Putamen (tissue), 1 donor: ENCODE measurements at regions not wholly inside any gene's neighbourhood (a gene's known extent, or its start where the extent isn't known, plus 50 kb on each side); places are given as distances from the start of the nearest gene placed in this dataset.
"Not testable (repeated sequence)": the region's sequence is repeated elsewhere in the genome, so short reads cannot be mapped to it uniquely, and the experiment has no call there.

Source experiments
- DNase-seq: peaks from one replicate; pipeline ENCODE4 v3.0.0-alpha.2; 2016; ENCODE audit warnings: low spot score

DNA sequence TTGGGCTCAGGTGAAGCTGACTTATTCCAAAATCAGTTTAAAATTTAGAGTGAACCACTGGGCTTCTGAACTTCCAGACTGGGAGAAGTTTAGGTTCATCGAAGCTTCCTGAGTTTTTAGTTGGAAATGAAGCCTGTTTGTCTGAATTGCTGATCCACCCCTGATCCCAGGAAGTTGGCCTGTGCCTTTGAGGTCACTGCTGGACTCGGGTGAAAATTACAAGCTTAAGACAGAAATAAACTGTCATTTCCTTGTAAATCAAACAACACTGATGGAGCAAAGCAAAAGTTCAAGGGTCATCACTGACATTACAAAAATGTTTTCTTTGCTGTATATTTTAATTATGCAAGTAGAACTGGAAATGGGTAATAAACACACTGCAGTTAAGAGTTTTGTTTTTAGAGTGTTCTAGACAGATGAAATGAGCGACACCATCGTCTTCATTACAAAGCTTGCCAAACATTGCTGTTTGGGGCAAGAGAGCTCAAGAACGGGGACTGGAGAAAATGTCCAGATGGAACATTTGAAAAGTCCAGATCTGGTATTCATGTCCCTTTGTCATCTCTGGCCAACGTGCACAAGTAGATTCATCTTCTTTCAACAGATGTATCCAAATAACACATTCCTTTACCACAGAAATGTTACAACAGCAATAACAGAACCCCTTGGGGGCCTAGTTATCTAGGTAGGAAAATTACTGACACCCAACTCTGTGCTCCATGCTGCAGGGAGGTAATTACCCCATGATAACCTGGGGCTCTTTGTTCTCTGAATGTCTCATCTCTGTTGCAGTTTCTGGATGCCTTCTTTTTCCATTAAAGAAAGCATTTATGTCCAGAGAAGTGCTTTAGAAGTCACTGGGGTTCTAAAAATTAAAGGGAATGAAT, 142.4 kb upstream of the ERCC6L2 start:
- no peak for DNase-seq

DNA sequence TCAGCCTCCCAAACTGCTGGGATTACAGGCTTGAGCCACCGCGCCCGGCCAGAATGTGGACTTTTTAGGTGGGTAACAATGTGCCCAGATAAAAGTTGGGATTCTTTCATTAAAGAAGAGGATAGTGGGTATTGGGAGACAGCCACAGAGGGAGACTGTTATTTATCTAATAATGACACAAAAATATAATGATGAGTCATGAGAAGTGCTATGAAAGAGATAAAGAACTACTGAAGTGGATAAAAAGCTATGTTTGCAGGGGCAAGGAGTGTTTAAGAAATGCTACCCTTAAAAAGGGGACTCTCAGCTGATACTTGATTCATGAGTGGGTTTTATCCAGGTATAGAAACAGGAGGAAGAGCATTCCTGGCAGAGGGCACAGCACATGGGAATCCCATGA, 143.6 kb upstream of the ERCC6L2 start:
- no peak for DNase-seq

DNA sequence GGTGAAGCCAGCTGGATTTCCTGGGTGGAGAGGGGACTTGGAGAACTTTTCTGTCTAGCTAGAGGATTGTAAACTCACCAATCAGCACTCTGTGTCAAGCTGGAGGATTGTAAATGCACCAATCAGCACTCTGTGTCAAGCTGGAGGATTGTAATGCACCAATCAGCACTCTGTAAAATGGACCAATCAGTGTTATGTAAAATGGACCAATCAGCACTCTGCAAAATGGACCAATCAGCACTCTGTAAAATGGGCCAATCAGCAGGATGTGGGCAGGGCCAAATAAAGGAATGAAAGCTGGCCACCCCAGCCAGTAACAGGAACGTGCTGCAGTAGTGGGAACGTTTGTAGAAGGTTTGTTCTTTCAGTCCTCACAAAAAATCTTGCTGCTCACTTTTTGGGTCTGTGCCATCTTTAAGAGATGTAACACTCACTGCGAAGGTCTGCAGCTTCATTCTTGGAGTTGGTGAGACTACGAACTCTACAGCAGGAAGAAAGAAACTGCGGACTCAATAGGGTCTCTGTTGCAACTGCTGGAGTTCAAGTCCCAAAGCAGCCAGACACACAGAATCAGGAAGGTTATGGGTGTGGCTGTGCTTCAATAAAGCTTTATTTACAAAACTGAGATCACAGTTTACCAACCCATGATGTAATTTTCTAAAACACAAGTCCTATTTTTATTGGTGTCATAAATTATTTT, 145.7 kb upstream of the ERCC6L2 start:
- DNase-seq = no peak

- no peak for DNase-seq
These were observed 146.4 kb upstream of the ERCC6L2 start for GRCh38 chr9:95729046-95729445.

- DNase-seq = no peak
These were observed 147.5 kb upstream of the ERCC6L2 start for GRCh38 chr9:95727947-95728520.

DNA sequence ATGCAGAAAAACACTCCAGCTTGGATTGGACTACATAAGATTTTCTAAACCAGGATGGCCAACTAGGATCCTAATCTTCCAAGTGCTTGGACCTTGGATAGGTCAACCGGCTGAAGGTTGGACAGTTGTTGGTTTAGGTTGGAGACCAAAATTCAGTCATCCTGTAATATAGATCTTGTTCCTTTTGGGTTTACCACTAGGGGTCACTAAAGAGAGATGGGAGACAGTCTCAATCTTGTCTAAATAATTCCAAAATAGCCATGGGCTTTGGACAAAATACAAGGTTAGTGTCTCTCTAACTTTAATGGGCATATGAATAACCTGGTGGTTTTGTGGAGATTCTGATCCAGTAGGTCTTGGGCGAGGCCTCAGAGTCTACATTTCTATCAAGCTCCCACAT, 148.7 kb upstream of the ERCC6L2 start:
- DNase-seq = peak; percentile 14

- no peak for DNase-seq
These were observed 150.4 kb upstream of the ERCC6L2 start for GRCh38 chr9:95725045-95725444.

DNA sequence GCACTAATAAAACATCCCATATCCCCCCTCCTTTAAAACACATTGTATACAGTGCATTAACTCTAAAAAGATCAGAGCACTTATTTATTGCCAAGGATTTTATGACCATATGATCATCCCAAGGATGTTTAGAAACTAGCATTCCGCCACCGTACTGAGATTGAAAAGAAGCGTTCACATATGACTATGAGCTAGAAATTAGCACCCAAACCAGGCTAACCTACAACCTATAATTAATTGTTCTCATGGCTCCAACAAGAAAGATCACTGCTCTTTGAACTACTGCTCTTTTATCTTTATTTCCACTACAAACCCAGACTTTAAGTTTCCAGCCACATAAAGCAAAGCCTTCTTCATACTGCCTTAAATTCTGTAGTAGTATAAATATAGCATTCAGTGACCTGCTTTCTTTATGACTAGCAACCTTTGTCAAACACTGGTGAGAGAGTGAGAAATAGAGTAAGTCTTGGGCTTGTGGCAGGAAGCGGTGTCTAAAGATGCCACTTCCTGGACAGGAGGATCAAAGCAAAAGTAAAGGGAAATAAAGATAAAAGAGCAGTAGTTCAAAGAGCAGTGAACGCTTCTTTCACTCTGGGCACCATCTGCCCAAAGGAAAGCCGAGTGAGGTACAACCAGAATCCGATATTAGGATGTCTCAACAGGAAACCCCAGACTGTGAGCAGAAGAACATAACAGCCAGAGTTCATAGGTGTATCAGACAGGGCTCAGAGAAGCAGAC, 151.1 kb upstream of the ERCC6L2 start:
- no peak for DNase-seq

DNA sequence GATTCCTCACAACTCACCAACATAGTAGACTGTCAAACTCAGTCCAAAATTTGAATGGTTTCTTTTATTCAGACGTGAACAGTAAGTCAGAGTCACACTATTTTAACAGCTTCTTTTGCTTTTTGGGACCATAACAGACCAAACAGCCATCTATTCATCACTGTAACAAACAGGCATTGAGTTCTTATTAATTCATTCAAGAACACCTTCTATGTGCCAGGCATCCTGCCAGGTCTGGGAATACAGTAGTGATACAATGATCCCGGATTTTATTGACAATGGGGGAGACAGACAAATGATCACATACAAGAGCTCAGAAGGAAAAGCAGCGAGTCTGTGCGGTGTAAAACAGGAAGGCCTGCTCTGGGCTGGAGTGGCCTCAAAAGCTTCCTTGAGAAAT, 153.3 kb upstream of the ERCC6L2 start:
- no peak for DNase-seq

DNA sequence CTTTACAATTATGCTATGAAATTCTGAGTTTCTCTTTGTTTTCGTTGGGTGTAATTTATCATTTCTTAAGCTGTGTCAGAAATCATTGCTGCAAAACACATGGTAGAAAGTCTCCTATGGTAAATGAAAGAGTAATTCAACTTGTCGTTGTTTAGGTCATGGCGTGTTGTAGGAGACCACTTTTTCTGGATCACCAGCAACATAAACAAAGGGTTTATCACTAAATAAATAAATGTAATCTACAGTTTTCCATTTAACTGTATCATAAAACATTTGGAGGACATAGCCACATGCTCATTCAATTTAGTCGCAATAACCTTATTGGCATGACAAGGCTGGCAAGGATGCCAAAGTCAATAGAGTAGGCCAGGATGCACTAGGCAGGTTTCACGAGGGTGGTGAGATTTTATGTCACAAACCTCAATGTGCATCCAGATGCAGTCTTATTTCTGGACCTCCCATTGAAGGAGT, 154.4 kb upstream of the ERCC6L2 start:
- DNase-seq = no peak

DNA sequence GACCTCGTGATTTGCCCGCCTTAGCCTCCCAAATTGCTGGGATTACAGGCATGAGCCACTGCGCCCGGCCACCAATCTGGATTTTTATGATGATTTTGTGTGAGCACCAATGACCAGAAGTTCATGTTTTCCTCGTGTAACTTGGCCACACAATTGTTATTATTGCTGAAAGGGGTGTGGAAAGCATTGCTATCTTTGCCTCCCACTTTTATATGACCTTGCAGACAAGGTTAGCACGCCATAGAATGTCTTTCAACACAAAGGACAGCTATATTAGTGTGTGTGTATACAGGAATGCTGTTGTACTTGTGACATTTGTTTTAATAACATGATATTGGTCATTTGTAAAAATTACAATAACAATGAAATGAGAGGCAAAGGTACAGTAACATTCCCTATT, 155.0 kb upstream of the ERCC6L2 start:
- no peak for DNase-seq

DNA sequence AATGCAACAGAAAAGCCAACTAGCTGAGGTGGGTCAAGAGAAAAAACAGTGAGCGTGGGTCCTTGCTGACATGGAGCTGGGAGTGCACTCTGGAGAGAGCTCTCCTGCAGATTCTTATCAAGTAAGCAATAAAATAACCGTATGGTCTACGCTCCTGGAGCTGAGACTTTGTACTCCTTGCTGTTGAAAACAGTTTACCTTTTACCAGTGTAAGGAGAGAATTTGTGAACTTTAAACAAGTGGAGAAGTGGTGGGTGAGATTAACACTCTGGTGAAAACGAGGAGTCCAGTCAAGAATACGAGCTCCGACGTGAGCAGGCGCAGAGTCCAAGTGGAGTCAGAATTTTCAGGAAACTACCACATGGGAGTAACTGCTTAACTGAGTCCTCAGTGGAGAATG, 156.1 kb upstream of the ERCC6L2 start:
- DNase-seq = no peak

GRCh38 chr9:95718263-95718662, 157.2 kb upstream of the ERCC6L2 start:
- no peak for DNase-seq

- DNase-seq = no peak
These were observed 159.5 kb upstream of the ERCC6L2 start for GRCh38 chr9:95715868-95716435.

DNA sequence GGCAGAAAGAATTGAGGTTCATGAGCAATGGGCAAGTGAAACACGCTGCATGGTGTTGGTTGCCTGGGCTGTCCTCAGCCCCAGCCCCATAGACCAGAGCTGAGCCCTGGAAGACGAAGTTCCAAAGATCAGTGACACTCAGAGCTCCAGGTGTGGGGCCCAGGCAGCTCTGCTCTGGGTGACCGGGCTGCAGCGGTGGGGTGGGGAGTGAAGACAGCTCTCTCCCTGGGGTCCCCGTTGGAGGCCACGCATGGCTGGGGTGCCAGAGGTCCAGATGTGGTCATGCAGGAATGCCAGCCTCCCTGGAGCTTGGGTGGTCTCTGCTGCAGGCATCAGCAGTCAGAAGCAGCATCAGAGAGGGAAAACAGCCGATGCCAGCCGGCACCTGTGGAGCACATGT, 165.0 kb upstream of the ERCC6L2 start:
- no peak for DNase-seq

GRCh38 chr9:95696701-95697100, 178.8 kb upstream of the ERCC6L2 start:
- DNase-seq = no peak

- DNase-seq = no peak
These were observed 174.7 kb upstream of the PTCH1 start for GRCh38 chr9:95691435-95691834.

DNA sequence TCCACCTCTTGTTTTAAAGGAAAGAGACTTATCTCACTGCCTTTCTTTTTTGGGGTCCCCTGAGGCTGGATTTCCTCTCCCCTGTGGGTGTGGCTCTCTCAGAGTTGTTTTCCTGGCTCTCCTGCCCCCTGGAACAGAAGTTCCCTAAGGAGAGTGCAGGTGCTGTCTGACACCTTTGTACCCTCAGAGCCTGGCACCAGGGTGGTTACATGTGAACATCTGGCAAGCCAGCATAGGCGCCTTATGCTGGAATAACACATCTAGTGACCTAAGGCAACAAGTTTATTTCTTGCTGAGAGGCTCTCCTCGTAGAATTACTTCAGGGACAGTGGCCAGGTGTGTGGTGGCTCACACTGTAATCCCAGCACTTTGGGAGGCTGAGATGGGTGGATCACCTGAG, 172.9 kb upstream of the PTCH1 start:
- no peak for DNase-seq

DNA sequence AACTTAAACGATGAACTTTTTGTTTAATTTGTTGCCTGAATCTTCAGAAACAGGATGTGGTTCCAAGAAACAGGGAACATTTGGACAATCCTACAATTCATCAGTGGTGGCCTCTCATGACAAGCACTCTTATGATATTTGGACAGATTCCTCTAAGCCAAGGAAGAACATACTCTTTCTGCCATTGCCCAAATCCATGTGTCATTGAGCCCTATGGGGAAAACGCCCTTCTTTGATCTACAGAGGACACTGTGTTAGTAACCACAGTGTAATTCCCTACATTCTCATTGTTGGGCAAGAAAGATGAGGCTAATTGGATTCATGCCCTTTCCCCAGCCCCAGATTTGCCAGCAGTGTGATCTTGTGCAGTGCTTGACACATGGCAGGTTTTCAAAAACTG, 167.7 kb upstream of the PTCH1 start:
- no peak for DNase-seq

DNA sequence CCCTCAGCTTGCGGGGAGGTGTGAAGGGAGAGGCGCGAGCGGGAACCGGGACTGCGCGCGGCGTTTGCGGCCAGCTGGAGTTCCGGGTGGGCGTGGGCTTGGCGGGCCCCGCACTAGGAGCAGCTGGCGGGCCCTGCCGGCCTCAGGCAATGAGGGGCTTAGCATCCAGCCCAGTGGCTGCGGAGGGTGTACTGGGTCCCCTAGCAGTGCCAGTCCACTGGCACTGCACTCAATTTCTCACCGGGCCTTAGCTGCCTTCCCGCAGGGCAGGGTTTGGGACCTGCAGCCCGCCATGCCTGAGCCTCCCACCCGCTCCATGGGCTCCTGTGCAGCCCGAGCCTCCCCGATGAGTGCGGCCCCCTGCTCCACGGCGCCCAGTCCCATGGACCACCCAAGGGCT, 163.5 kb upstream of the PTCH1 start:
- not testable (repeated sequence) for DNase-seq

GRCh38 chr9:95679874-95680273, 163.1 kb upstream of the PTCH1 start:
- no peak for DNase-seq

GRCh38 chr9:95678759-95679158, 162.0 kb upstream of the PTCH1 start:
- no peak for DNase-seq
